SK-N-SH (cell line): ENCODE measurements at regions not wholly inside any gene's neighbourhood (a gene's known extent, or its start where the extent isn't known, plus 50 kb on each side); places are given as distances from the start of the nearest gene placed in this dataset.

Experiments used
- CTCF ChIA-PET: fragments of 300-600, 350-600 bp; formaldehyde crosslinking; extraction: SDS; loops from one replicate; lab custom pipeline; 2021; lab: Yijun Ruan, JAX
- POLR2A ChIA-PET: fragments of 350-600 bp; sonication (Branson Sonifier 250); formaldehyde crosslinking; extraction: SDS; loops from one replicate; lab custom pipeline; 2020; ENCODE audit warnings: antibody characterized with exemption, inconsistent platforms; lab: Yijun Ruan, JAX
- DNase-seq: peaks from one replicate; pipeline ENCODE4 v3.0.0; 2012
- H2AFZ ChIP-seq: fragments of 200-600 bp; sonication (generic); 2 replicates; pipeline ENCODE4 v1.8.1; 2016; ENCODE audit warnings: antibody characterized with exemption, mild to moderate bottlenecking, low read depth
- H3F3A ChIP-seq: fragments of 200-600 bp; sonication (generic); replicated peaks from 2 replicates; pipeline ENCODE3; 2016; ENCODE audit warnings: antibody characterized with exemption, mild to moderate bottlenecking; ENCODE audit not compliant: insufficient read depth
- H3K27ac ChIP-seq, 2 experiments: fragments of 200-500 bp in 1 of 2; fragments of 200-600 bp in 1 of 2; sonication (Bioruptor generic) in 1 of 2; sonication (generic), shearing (Covaris generic) in 1 of 2; 2 replicates each; pipeline versions ENCODE4 v1.5.1 to v1.6.1; 2014 to 2016; ENCODE audit warnings: low read depth in 2 of 2, inconsistent platforms in 1 of 2, low read length in 1 of 2, mild to moderate bottlenecking in 1 of 2, mixed read lengths in 1 of 2
- H3K27me3 ChIP-seq: fragments of 200-600 bp; sonication (generic), shearing (Covaris generic); 2 replicates; pipeline ENCODE4 v1.6.1; 2016; ENCODE audit warnings: mixed run types; ENCODE audit not compliant: insufficient read depth
- H3K36me3 ChIP-seq, 2 experiments: fragments of 200-500 bp in 1 of 2; fragments of 200-600 bp in 1 of 2; sonication (Bioruptor generic) in 1 of 2; sonication (generic) in 1 of 2; replicated peaks in 1 of 2; 2 replicates each; pipeline versions ENCODE3 to v1.5.1; 2014 to 2016; ENCODE audit warnings: low read length in 1 of 2, mild to moderate bottlenecking in 1 of 2; ENCODE audit not compliant: insufficient read depth in 2 of 2, control insufficient read depth in 1 of 2
- H3K4me1 ChIP-seq, 2 experiments: fragments of 200-500 bp in 1 of 2; fragments of 200-600 bp in 1 of 2; sonication (Bioruptor generic) in 1 of 2; sonication (generic), shearing (Covaris generic) in 1 of 2; 2 replicates each; pipeline versions ENCODE4 v1.5.1 to v1.6.1; 2014 to 2016; ENCODE audit warnings: low read depth in 1 of 2, low read length in 1 of 2, mixed run types in 1 of 2; ENCODE audit not compliant: insufficient read depth in 2 of 2, control insufficient read depth in 1 of 2
- H3K4me2 ChIP-seq: fragments of 200-600 bp; sonication (generic), shearing (Covaris generic); 2 replicates; pipeline ENCODE4 v1.6.1; 2017; ENCODE audit warnings: mixed run types
- H3K4me3 ChIP-seq, 2 experiments: fragments of 200-500 bp in 1 of 2; fragments of 200-600 bp in 1 of 2; sonication (Bioruptor generic) in 1 of 2; sonication (generic), shearing (Covaris generic) in 1 of 2; 2 replicates each; pipeline versions ENCODE4 v1.5.1 to v1.8.1; 2014 to 2016; ENCODE audit warnings: low read depth in 2 of 2, inconsistent platforms in 1 of 2, low read length in 1 of 2, mild to moderate bottlenecking in 1 of 2, mixed read lengths in 1 of 2, moderate library complexity in 1 of 2
- H3K79me2 ChIP-seq: fragments of 200-600 bp; sonication (generic); 2 replicates; pipeline ENCODE4 v1.8.1; 2017; ENCODE audit warnings: mild to moderate bottlenecking; ENCODE audit not compliant: insufficient read depth
- H3K9ac ChIP-seq: fragments of 200-600 bp; sonication (generic); 2 replicates; pipeline ENCODE4 v1.6.1; 2017; ENCODE audit warnings: mixed run types
- H3K9me2 ChIP-seq: fragments of 200-600 bp; sonication (generic); 2 replicates; pipeline ENCODE4 v1.6.1; 2017; ENCODE audit warnings: mixed run types
- H3K9me3 ChIP-seq: fragments of 200-600 bp; sonication (generic); 2 replicates; pipeline ENCODE4 v1.6.1; 2017; ENCODE audit warnings: mixed run types, mild to moderate bottlenecking, moderate library complexity
- H4K20me1 ChIP-seq: fragments of 200-600 bp; sonication (generic); 2 replicates; pipeline ENCODE4 v1.6.1; 2017; ENCODE audit warnings: mild to moderate bottlenecking, mixed run types; ENCODE audit not compliant: insufficient read depth
- EZH2phosphoT487 ChIP-seq: fragments of 200-600 bp; sonication (generic); IDR thresholded peaks from 2 replicates; pipeline ENCODE4 v1.6.1; 2017; ENCODE audit warnings: low read depth, mixed run types, mild to moderate bottlenecking, antibody characterized with exemption, moderate library complexity, borderline replicate concordance
- FOSL2 ChIP-seq: IDR thresholded peaks from 2 replicates; pipeline ENCODE4 v1.4.0; 2012; ENCODE audit warnings: low read depth, mild to moderate bottlenecking, moderate library complexity, borderline replicate concordance
- FOXJ3 ChIP-seq: sonication (generic); formaldehyde crosslinking; IDR thresholded peaks from 2 replicates; pipeline ENCODE4 v1.5.1; 2020; ENCODE audit warnings: mild to moderate bottlenecking, missing genetic modification reagents
- FOXM1 ChIP-seq: IDR thresholded peaks from 2 replicates; pipeline ENCODE4 v1.4.0; 2012; ENCODE audit warnings: low read depth, mild to moderate bottlenecking
- IRF3 ChIP-seq: fragments of 150-350 bp; IDR thresholded peaks from 2 replicates; pipeline ENCODE4 v1.6.1; 2016; ENCODE audit warnings: mild to moderate bottlenecking, low read depth, low read length
- NFIC ChIP-seq: IDR thresholded peaks from 2 replicates; pipeline ENCODE4 v1.4.0; 2012; ENCODE audit warnings: borderline replicate concordance
- RAD21 ChIP-seq: IDR thresholded peaks from 2 replicates; pipeline ENCODE4 v1.6.1; 2012; ENCODE audit warnings: mild to moderate bottlenecking, low read length
- RCOR1 ChIP-seq: fragments of 150-350 bp; IDR thresholded peaks from 2 replicates; pipeline ENCODE4 v1.6.1; 2017; ENCODE audit warnings: antibody characterized with exemption, low read length
- TCF12 ChIP-seq: IDR thresholded peaks from 2 replicates; pipeline ENCODE4 v1.4.0; 2012
- USF1 ChIP-seq: IDR thresholded peaks from 2 replicates; pipeline ENCODE4 v1.4.0; 2012; ENCODE audit warnings: low read depth, borderline replicate concordance
- WGBS: methylation state at CpG from one replicate; pipeline ENCODE4 v1.1.6; 2017; ENCODE audit warnings: low lambda C conversion rate; 5-methylcytosine and 5-hydroxymethylcytosine counted together
- TF ChIP-seq, protein P1 (sequence below): fragments of 150-350 bp; IDR thresholded peaks from 2 replicates; pipeline ENCODE4 v1.6.1; 2017; ENCODE audit warnings: antibody characterized with exemption, low read length, low read depth, borderline replicate concordance
- TF ChIP-seq, protein P2 (sequence below): IDR thresholded peaks from 2 replicates; pipeline ENCODE4; 2012
- TF ChIP-seq, protein P3 (sequence below): fragments of 200-600 bp; sonication (generic); IDR thresholded peaks from 2 replicates; pipeline ENCODE4 v1.6.1; 2017; ENCODE audit warnings: antibody characterized with exemption, mild to moderate bottlenecking, moderate library complexity

DNA sequence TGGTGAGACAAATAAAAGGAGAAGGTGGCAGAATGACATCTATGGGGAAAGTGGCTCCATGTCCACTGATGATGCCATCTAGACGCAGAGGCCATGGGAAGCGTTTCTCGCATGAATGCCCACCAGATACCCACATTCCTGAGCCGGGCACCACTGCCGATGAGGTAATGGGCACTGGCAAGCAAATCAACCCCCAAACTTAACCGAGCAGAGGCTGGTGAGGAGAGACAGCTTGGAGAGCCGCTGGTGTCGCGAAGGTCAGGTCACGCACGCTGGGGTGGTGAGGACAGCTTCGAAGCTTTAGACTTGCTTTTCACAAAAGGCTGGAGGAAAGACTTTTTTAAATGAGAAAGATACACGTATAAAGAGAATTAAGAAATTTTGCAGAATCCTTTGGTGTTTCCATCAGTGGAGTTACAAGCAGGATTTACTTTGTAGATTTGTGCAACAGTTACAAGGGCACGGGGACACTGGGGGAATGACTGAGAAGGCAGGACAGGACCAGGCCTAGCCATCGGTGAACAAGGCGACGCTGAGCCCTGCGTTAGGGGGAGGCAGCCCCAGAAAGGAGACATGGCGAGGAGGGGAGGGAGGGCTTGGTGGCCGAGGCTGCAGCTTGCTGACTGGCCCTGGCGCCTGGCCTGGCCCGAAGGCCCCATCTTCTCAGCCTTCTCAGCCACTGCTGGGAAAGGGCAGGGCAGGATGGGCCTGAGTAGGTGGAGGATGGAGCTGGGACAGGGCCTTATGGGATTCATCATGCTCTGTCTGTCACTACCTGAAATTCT is 83.9 kb upstream of the HDAC4 start:
- WGBS = 55% methylated on average over 21 of the region's 22 CpGs
- Histone ChIP-seq H4K20me1 (no peaks in the 10 kb centered on the region), H3K27ac (no peak overlapping the region), H3K4me1 (peaks cover 0 to 10% of the 10 kb centered on the region in 2 experiments; a peak in 1 of 4 replicates), H3K4me3 (no peak overlapping the region), H3K9me3 (no peaks in the 10 kb centered on the region), H3K27me3 (no peaks in the 10 kb centered on the region), H3K36me3 (no peaks in the 10 kb centered on the region), H3K4me2 (no peak overlapping the region), H3F3A (no peaks in the 10 kb centered on the region), H3K9ac (no peak overlapping the region), H3K79me2 (no peaks in the 10 kb centered on the region), H3K9me2 (no peaks in the 10 kb centered on the region), H2AFZ (no peak overlapping the region)
- TF ChIP-seq RAD21 = no peak
- no peak for TF ChIP-seq USF1
- TF ChIP-seq FOXM1 = no peak
- TF ChIP-seq IRF3 = no peak
- no peak for TF ChIP-seq NFIC
- CTCF ChIA-PET = interaction anchor here (0.6 to 0.8 kb wide), 2 partner anchors 15 to 23 kb away, joined by 3 read pairs; no protein-coding TSS in a partner anchor
- POLR2A ChIA-PET = no interaction called here
- no peak for DNase-seq

- Histone ChIP-seq H3K9me2 (no peaks in the 10 kb centered on the region), H3K79me2 (no peaks in the 10 kb centered on the region), H3K36me3 (no peaks in the 10 kb centered on the region), H2AFZ (no peak overlapping the region), H4K20me1 (no peaks in the 10 kb centered on the region), H3K9me3 (no peaks in the 10 kb centered on the region), H3K4me1 (no peaks in the 10 kb centered on the region; a peak in 1 of 4 replicates), H3K27ac (no peak overlapping the region), H3K9ac (no peak overlapping the region), H3K4me2 (no peak overlapping the region), H3K27me3 (no peaks in the 10 kb centered on the region), H3F3A (no peaks in the 10 kb centered on the region), H3K4me3 (no peak overlapping the region)
- ChIA-PET POLR2A (no interaction called here), CTCF (no interaction called here)
- no peak for TF ChIP-seq TCF12
- TF ChIP-seq RCOR1 = no peak
- TF ChIP-seq, protein P1, sequence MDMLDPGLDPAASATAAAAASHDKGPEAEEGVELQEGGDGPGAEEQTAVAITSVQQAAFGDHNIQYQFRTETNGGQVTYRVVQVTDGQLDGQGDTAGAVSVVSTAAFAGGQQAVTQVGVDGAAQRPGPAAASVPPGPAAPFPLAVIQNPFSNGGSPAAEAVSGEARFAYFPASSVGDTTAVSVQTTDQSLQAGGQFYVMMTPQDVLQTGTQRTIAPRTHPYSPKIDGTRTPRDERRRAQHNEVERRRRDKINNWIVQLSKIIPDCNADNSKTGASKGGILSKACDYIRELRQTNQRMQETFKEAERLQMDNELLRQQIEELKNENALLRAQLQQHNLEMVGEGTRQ = no peak
- TF ChIP-seq, protein P2, sequence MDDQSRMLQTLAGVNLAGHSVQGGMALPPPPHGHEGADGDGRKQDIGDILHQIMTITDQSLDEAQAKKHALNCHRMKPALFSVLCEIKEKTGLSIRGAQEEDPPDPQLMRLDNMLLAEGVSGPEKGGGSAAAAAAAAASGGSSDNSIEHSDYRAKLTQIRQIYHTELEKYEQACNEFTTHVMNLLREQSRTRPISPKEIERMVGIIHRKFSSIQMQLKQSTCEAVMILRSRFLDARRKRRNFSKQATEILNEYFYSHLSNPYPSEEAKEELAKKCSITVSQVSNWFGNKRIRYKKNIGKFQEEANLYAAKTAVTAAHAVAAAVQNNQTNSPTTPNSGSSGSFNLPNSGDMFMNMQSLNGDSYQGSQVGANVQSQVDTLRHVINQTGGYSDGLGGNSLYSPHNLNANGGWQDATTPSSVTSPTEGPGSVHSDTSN = no peak
- TF ChIP-seq FOXJ3 = no peak
- no peak for TF ChIP-seq FOSL2
- TF ChIP-seq EZH2phosphoT487 = no peak
- TF ChIP-seq USF1 = no peak
- TF ChIP-seq, protein P3, sequence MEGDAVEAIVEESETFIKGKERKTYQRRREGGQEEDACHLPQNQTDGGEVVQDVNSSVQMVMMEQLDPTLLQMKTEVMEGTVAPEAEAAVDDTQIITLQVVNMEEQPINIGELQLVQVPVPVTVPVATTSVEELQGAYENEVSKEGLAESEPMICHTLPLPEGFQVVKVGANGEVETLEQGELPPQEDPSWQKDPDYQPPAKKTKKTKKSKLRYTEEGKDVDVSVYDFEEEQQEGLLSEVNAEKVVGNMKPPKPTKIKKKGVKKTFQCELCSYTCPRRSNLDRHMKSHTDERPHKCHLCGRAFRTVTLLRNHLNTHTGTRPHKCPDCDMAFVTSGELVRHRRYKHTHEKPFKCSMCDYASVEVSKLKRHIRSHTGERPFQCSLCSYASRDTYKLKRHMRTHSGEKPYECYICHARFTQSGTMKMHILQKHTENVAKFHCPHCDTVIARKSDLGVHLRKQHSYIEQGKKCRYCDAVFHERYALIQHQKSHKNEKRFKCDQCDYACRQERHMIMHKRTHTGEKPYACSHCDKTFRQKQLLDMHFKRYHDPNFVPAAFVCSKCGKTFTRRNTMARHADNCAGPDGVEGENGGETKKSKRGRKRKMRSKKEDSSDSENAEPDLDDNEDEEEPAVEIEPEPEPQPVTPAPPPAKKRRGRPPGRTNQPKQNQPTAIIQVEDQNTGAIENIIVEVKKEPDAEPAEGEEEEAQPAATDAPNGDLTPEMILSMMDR = no peak
- no peak for TF ChIP-seq RAD21
- TF ChIP-seq IRF3 = no peak
- TF ChIP-seq NFIC = no peak
- 58% methylated on average over 31 of the region's 38 CpGs for WGBS
- DNase-seq = no peak
Observed at GRCh38 chr2:239482778-239483712, 82.2 kb upstream of the HDAC4 start.
